SK-N-SH (cell line): ENCODE measurements at regions not wholly inside any gene's neighbourhood (a gene's known extent, or its start where the extent isn't known, plus 50 kb on each side); places are given as distances from the start of the nearest gene placed in this dataset.
"Not testable (repeated sequence)": the region's sequence is repeated elsewhere in the genome, so short reads cannot be mapped to it uniquely, and the experiment has no call there.

Experiments
- CTCF ChIP-seq: fragments of 200-600 bp; sonication (generic); IDR thresholded peaks from 2 replicates; pipeline ENCODE4 v1.6.1; 2017; ENCODE audit warnings: antibody characterized with exemption, mild to moderate bottlenecking, moderate library complexity
- MAX ChIP-seq: IDR thresholded peaks from 2 replicates; pipeline ENCODE4 v1.4.0; 2012; ENCODE audit warnings: low read depth
- NFIC ChIP-seq: IDR thresholded peaks from 2 replicates; pipeline ENCODE4 v1.4.0; 2012; ENCODE audit warnings: borderline replicate concordance
- TAF1 ChIP-seq: IDR thresholded peaks from 2 replicates; pipeline ENCODE4 v1.6.1; 2012; ENCODE audit warnings: low read depth, mild to moderate bottlenecking, low read length, moderate library complexity, borderline replicate concordance
- YY1 ChIP-seq: IDR thresholded peaks from 2 replicates; pipeline ENCODE4 v1.4.0; 2012; ENCODE audit warnings: low read depth, mild to moderate bottlenecking

- TF ChIP-seq CTCF, NFIC, MAX, YY1, TAF1: not testable (repeated sequence)
Measured at GRCh38 chrX:3411626-3412025, 65.2 kb upstream of the MXRA5 start.
